ENCODE measurements at regions not wholly inside any gene's neighbourhood (a gene's known extent, or its start where the extent isn't known, plus 50 kb on each side); places are given as distances from the start of the nearest gene placed in this dataset.

- no peak overlapping the region for H2BK20ac ChIP-seq (ENCODE audit: low read depth, low read length, poor library complexity, severe bottlenecking)
- H3K9me3 ChIP-seq (ENCODE audit: control insufficient read depth, low read depth, low read length) = no peaks in the 10 kb centered on the region
- H3T11ph ChIP-seq (ENCODE audit: low read length) = no peak overlapping the region
- no peak overlapping the region for H3K9ac ChIP-seq (ENCODE audit: extremely low read depth, insufficient read length, low read length)
- Mint-ChIP-seq H3K4me3 (no peak overlapping the region), H3K27me3 (ENCODE audit: low read depth) (no peaks in the 10 kb centered on the region), H3K36me3 (ENCODE audit: insufficient read depth in 1 of 3, low read depth in 3 of 3) (no peaks in the 10 kb centered on the region), H3K4me1 (peaks cover 0 to 4% of the 10 kb centered on the region in 2 experiments; a peak in 2 of 4 replicates), H3K27ac (no peak overlapping the region; a peak in 2 of 7 replicates), H3K9me3 (no peaks in the 10 kb centered on the region; a peak in 1 of 5 replicates)
- H3K4ac ChIP-seq (ENCODE audit: low read depth, low read length) = no peak overlapping the region
- H3K27ac ChIP-seq (ENCODE audit: insufficient read length, low read depth, low read length) = no peak overlapping the region
- H2BK15ac ChIP-seq (ENCODE audit: low read depth, low read length) = no peak overlapping the region
- H4K91ac ChIP-seq (ENCODE audit: insufficient read length, low read depth, low read length) = no peak overlapping the region
- no peaks in the 10 kb centered on the region for H4K20me1 ChIP-seq (ENCODE audit: control insufficient read depth, insufficient read depth, insufficient read length)
- no peaks in the 10 kb centered on the region for H3K79me2 ChIP-seq (ENCODE audit: insufficient read depth, low read length)
- no peak overlapping the region for H3K14ac ChIP-seq (ENCODE audit: insufficient read depth, low read length)
- no peak overlapping the region for H2BK120ac ChIP-seq (ENCODE audit: low read depth, low read length, poor library complexity, severe bottlenecking)
- H3K56ac ChIP-seq (ENCODE audit: insufficient read length, low read depth, low read length) = no peak overlapping the region
- DNase-seq = no peak
- no peaks in the 10 kb centered on the region for H3K4me1 ChIP-seq (ENCODE audit: insufficient read depth, low read length)
- H2BK5ac ChIP-seq (ENCODE audit: insufficient read length, low read length) = no peak overlapping the region
- no peak for TF ChIP-seq CTCF (conservative IDR thresholded peaks at IDR 0.05)
- no peaks in the 10 kb centered on the region for H3K79me1 ChIP-seq (ENCODE audit: insufficient read depth, low read depth, low read length, poor library complexity, severe bottlenecking)
- H4K8ac ChIP-seq (replicated peaks; ENCODE audit: insufficient read length, low read depth, low read length) = no peak overlapping the region
- WGBS (ENCODE audit: extremely low coverage, insufficient read length, low lambda C conversion rate) = no CpG with 5 or more reads among the region's 3 CpGs
- H4K5ac ChIP-seq (ENCODE audit: insufficient read length, low read depth, low read length) = no peak overlapping the region
- H3K27me3 ChIP-seq (ENCODE audit: insufficient read depth, low read length) = no peaks in the 10 kb centered on the region
- H3K23me2 ChIP-seq (ENCODE audit: insufficient read length, low read depth, low read length, poor library complexity, severe bottlenecking) = no peaks in the 10 kb centered on the region
- no peak overlapping the region for H3K4me2 ChIP-seq (ENCODE audit: insufficient read depth, insufficient read length, low read length)
- H2BK12ac ChIP-seq (ENCODE audit: insufficient read length, low read depth, low read length) = no peak overlapping the region
- H2AFZ ChIP-seq (ENCODE audit: low read length) = no peak overlapping the region
- H3K18ac ChIP-seq (ENCODE audit: insufficient read length, low read depth, low read length) = no peak overlapping the region
- no peak overlapping the region for H3K23ac ChIP-seq (ENCODE audit: insufficient read length, low read depth, low read length)
- no peak overlapping the region for H2AK5ac ChIP-seq (ENCODE audit: insufficient read length, low read length)
These were observed 229.9 kb upstream of the GRIK2 start for GRCh38 chr6:101163611-101164010.

Measured in H9 (cell line).